Erythroblast (primary cell): ENCODE measurements at regions not wholly inside any gene's neighbourhood (a gene's known extent, or its start where the extent isn't known, plus 50 kb on each side); places are given as distances from the start of the nearest gene placed in this dataset.

ENCODE experiments used
- GATA1 ChIP-seq: IDR thresholded peaks from 2 replicates; pipeline ENCODE4 v1.6.1; 2011; ENCODE audit warnings: low read depth, mild to moderate bottlenecking, control low read depth, low read length, moderate library complexity
- POLR2A ChIP-seq: IDR thresholded peaks from 2 replicates; pipeline ENCODE4 v1.6.1; 2011; ENCODE audit warnings: mild to moderate bottlenecking, low read length

GRCh38 chr5:130875656-130876055, 289.4 kb downstream of the HINT1 start:
- no peak for TF ChIP-seq POLR2A
- no peak for TF ChIP-seq GATA1
